ENCODE measurements at regions not wholly inside any gene's neighbourhood (a gene's known extent, or its start where the extent isn't known, plus 50 kb on each side); places are given as distances from the start of the nearest gene placed in this dataset.

DNA sequence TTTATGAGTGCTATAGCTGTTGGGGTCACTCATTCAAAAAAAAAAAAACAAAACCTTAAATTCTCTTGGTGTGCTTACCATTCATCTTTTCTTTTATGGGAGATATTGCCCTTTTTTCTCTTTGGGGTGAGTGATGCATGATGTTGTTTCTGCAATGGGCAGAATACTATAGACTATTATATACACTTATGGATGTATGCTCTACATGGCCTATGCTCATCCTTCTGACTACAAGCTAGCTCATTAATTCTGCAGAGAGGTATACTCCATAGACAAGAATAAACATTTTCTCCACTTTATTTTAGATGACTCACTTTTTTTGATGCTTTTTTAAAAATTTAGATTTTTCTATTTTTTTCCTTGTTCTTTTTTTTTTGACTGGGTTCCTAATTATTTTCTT is 160.3 kb upstream of the ANK2 start:
- Histone ChIP-seq H3K4me1 (ENCODE audit: control insufficient read depth, insufficient read depth, low read length) (peaks cover 7% of the 10 kb centered on the region), H3K9ac (ENCODE audit: low read depth, low read length) (no peak overlapping the region), H3K27ac (ENCODE audit: low read depth, low read length) (no peak overlapping the region), H3K9me3 (ENCODE audit: control insufficient read depth, insufficient read depth, low read length) (no peaks in the 10 kb centered on the region), H3K4me3 (ENCODE audit: low read depth, low read length) (no peak overlapping the region), H3K36me3 (ENCODE audit: control insufficient read depth, insufficient read depth, low read length) (no peaks in the 10 kb centered on the region), H3K27me3 (ENCODE audit: control insufficient read depth, insufficient read depth, low read length) (no peaks in the 10 kb centered on the region)

DNA sequence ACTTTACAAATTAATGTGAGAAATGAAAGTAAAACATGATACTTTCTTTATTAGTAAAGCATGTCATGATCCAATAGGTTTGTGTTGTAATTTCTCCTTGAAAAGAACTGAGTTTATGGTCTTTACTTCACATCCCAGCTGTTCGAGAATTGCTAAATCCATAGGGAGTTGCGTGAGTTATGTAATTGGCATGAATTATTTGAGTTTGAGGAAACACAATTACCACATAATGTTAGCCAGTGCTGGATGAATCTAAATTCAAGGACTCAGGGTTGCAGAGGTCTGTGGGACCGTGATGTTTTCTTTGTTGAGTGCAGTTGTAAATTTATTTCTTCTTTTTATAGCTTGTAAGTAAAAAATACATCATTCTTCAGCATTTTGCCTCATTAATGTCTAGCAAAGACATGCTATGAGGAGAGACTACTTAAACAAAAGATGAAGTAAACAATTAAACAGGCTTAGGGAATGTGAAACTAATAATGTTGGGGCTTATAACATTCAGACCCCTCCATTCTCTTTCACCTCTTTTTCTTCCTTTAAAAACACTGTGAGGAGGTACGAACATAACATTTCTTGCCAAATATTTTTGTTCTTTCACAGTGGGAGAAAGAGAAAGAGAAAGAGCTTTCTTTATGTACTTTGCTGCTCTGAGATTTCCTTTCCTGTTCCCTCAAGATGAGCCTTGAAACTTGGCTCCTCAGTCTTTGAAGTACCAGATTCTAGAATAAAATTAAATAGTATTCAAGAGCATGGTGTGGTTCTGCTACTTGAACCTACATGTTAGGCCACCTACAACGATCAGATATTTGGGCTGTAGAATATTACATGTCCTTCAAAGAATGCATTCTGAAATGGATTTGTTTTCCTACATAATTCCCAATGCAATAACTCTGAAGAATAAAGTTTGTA is 159.6 kb upstream of the ANK2 start:
- no peak overlapping the region for H3K4me3 ChIP-seq (ENCODE audit: low read depth, low read length)
- peaks cover 13% of the 10 kb centered on the region for H3K4me1 ChIP-seq (ENCODE audit: control insufficient read depth, insufficient read depth, low read length)

DNA sequence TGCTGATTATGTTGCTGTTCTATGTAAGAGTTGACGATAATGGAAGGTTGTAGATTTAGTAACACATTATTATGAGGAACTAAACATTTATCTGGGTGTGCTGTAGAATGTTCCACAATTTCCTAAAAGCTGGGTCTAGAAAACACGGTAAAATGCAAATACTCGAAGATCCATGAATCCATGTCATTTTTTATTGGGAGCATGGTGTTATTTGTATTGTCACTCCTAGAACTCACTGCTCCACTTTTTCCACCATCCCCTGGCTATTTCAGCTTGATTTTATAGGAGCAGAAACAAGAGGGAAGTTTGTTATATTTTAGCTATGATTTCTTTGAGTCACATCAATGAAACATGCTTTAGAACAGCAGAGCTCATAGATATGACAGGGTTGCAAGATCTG is 155.0 kb upstream of the ANK2 start:
- peaks cover 58% of the 10 kb centered on the region for H3K4me1 ChIP-seq (ENCODE audit: control insufficient read depth, insufficient read depth, low read length)
- H3K27ac ChIP-seq (ENCODE audit: low read depth, low read length), result peak overlapping the region; percentile 88
- no peaks in the 10 kb centered on the region for H3K36me3 ChIP-seq (ENCODE audit: control insufficient read depth, insufficient read depth, low read length)
- H3K9ac ChIP-seq (ENCODE audit: low read depth, low read length), result no peak overlapping the region
- H3K9me3 ChIP-seq (ENCODE audit: control insufficient read depth, insufficient read depth, low read length), result no peaks in the 10 kb centered on the region
- H3K27me3 ChIP-seq (ENCODE audit: control insufficient read depth, insufficient read depth, low read length), result no peaks in the 10 kb centered on the region
- H3K4me3 ChIP-seq (ENCODE audit: low read depth, low read length), result no peak overlapping the region

More for the DNA sequence above, 159.6 kb upstream of the ANK2 start:
- Histone ChIP-seq H3K27ac (ENCODE audit: low read depth, low read length) (peak overlapping the region; percentile 21), H3K36me3 (ENCODE audit: control insufficient read depth, insufficient read depth, low read length) (no peaks in the 10 kb centered on the region), H3K9ac (ENCODE audit: low read depth, low read length) (no peak overlapping the region), H3K9me3 (ENCODE audit: control insufficient read depth, insufficient read depth, low read length) (no peaks in the 10 kb centered on the region), H3K27me3 (ENCODE audit: control insufficient read depth, insufficient read depth, low read length) (no peaks in the 10 kb centered on the region)

DNA sequence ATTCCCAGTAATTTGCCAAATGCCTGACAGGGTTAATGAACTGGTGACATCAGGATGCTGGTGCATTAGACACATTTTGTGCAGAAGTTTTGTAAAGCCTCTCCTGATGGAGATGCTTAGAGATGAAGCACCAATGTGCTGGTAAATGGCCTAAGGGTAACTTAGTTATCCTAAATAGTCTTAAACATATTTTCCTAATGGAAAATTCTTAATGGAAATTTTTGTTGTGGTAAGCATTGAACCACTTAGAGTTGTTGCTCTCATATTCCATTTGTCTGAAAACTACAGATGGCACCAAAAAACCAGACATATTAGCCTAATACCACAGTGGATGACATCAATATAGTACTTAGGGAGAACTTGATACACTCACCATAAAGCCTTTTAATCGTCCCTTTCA is 154.5 kb upstream of the ANK2 start:
- Histone ChIP-seq H3K9me3 (ENCODE audit: control insufficient read depth, insufficient read depth, low read length) (no peaks in the 10 kb centered on the region), H3K27ac (ENCODE audit: low read depth, low read length) (peak overlapping the region; percentile 88), H3K36me3 (ENCODE audit: control insufficient read depth, insufficient read depth, low read length) (no peaks in the 10 kb centered on the region), H3K4me3 (ENCODE audit: low read depth, low read length) (no peak overlapping the region), H3K27me3 (ENCODE audit: control insufficient read depth, insufficient read depth, low read length) (no peaks in the 10 kb centered on the region), H3K4me1 (ENCODE audit: control insufficient read depth, insufficient read depth, low read length) (peaks cover 54% of the 10 kb centered on the region), H3K9ac (ENCODE audit: low read depth, low read length) (no peak overlapping the region)

DNA sequence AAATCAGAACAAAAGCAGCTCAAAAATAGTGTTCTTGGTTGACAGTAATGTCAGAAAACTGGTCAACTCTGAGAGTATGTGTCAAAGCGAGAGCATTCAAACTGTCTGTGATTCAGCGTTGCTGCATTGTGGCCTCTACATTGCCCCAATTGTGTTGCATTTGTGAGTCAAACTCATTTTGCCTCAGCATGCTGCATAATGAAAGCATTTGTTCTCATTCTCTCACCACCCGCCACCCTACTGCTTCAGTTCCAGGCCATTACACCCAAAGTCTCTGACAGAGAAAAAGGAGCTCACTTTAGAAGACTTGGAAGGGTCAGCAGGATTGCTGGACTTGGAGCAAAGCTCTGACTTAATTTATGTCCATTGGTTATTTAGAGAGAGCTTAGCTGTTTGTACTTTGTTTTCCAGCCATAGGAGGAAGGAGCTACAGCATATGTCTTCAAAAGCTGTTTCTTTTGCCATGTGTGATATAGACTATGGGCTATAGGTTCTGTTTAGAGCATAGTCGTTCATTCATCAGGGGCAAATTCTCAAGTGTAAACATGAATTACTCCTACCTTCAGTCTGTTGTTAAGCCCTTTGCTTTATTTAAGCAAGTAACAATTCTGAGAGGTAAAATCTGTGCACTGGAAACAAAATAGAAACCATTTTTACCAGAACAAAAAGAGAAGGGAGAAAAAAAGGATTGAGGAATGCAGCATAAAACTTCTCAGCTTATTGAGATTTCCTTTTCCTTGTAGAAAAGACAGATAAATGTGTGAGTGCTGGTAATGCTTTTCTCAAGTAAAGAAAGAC is 153.4 kb upstream of the ANK2 start:
- Histone ChIP-seq H3K9me3 (ENCODE audit: control insufficient read depth, insufficient read depth, low read length) (no peaks in the 10 kb centered on the region), H3K4me1 (ENCODE audit: control insufficient read depth, insufficient read depth, low read length) (peaks cover 51% of the 10 kb centered on the region), H3K27ac (ENCODE audit: low read depth, low read length) (peak overlapping the region; percentile 88), H3K9ac (ENCODE audit: low read depth, low read length) (no peak overlapping the region), H3K36me3 (ENCODE audit: control insufficient read depth, insufficient read depth, low read length) (no peaks in the 10 kb centered on the region), H3K27me3 (ENCODE audit: control insufficient read depth, insufficient read depth, low read length) (no peaks in the 10 kb centered on the region), H3K4me3 (ENCODE audit: low read depth, low read length) (peak overlapping the region; percentile 16; the same call in 1 of the 2 replicates)

DNA sequence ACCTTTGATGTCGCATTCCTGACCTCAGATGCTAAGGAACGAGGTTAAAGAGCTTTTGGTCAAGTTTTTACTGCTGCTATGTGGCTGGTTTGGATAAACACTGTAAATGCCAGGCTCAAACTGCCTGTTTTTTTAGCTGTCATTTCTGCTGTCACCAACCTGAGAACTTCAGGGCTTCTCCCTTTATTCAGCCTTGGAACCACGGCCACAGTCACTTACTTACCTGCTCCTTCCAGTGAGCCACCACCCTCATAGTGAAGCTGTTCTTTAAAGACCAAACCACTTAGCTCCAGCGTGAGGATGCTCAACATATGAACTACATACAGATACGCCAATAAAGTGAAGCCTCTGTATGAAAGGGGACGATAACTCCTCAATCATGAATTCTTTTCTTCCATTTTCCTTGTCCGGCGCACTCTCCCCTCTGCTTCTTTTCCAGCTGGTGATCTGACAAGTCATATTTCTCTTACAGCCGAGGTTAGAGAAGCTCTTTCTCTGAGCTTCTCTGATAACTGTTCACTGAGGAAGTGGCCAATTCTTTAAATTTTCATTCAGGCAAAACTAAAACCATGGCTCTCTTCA is 152.8 kb upstream of the ANK2 start:
- Histone ChIP-seq H3K4me3 (ENCODE audit: low read depth, low read length) (no peak overlapping the region), H3K27ac (ENCODE audit: low read depth, low read length) (peak overlapping the region; percentile 88), H3K27me3 (ENCODE audit: control insufficient read depth, insufficient read depth, low read length) (no peaks in the 10 kb centered on the region), H3K9ac (ENCODE audit: low read depth, low read length) (no peak overlapping the region), H3K9me3 (ENCODE audit: control insufficient read depth, insufficient read depth, low read length) (no peaks in the 10 kb centered on the region), H3K4me1 (ENCODE audit: control insufficient read depth, insufficient read depth, low read length) (peaks cover 51% of the 10 kb centered on the region), H3K36me3 (ENCODE audit: control insufficient read depth, insufficient read depth, low read length) (no peaks in the 10 kb centered on the region)

DNA sequence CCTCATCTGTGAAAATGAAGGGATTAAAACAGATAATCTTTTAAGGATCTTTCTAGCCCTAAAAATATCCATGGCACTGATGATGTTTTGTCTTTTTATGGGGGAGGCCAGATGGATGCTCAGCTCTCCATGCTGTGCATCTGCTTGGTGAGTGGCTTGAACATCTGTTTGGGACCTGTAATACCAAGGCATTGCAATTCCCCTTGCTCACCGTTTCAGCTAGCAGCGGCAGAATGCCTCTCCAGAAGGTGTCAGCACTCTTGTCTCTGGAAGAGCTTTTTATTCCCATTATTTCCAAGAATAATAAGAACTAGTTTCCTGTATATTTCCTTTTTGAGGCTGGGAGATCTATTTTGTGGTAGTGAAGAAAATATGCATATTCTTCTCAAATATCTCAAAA is 151.9 kb upstream of the ANK2 start:
- H3K9me3 ChIP-seq (ENCODE audit: control insufficient read depth, insufficient read depth, low read length), result no peaks in the 10 kb centered on the region
- H3K4me1 ChIP-seq (ENCODE audit: control insufficient read depth, insufficient read depth, low read length), result peaks cover 56% of the 10 kb centered on the region
- peak overlapping the region; percentile 88 for H3K27ac ChIP-seq (ENCODE audit: low read depth, low read length)
- H3K9ac ChIP-seq (ENCODE audit: low read depth, low read length), result no peak overlapping the region
- H3K4me3 ChIP-seq (ENCODE audit: low read depth, low read length), result no peak overlapping the region
- no peaks in the 10 kb centered on the region for H3K36me3 ChIP-seq (ENCODE audit: control insufficient read depth, insufficient read depth, low read length)
- no peaks in the 10 kb centered on the region for H3K27me3 ChIP-seq (ENCODE audit: control insufficient read depth, insufficient read depth, low read length)

DNA sequence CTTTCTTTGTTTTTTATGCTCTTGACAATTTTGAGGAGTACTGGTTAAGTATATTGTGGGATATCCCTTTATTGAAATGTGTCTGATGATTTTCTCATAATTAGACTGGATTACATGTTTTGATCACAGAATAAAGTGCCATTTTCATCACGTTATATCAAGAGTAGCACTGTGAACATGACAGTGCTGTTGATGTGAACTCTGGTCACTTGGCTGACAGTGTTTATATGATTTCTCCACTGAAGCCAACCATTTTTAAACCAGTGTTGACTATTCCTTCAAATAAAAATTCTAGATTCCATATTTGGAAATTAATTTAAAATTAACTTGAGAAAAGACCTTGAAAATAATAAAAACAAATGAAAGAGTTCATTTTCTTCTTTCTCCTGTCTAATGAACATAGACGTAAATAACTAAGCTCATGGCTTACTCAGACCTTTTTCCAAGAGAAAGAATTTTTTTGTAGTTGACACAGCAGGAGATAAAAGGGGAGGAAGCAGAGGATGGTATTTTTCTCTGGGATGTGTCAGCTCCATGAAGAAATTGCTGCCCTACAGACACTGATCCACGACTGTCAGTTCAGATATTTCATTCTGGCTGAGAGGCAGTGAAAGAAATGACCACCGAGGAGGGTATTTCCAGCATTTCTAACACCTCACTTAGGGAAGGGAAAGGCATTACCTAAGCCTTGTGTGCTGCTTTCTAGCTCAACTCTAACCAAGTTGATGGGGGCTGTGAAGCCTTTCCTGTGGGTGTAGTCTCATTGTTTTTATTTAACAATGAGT is 150.9 kb upstream of the ANK2 start:
- H3K27me3 ChIP-seq (ENCODE audit: control insufficient read depth, insufficient read depth, low read length), result no peaks in the 10 kb centered on the region
- peak overlapping the region; percentile 88 for H3K27ac ChIP-seq (ENCODE audit: low read depth, low read length)
- no peak overlapping the region for H3K9ac ChIP-seq (ENCODE audit: low read depth, low read length)
- H3K4me3 ChIP-seq (ENCODE audit: low read depth, low read length), result peak overlapping the region; percentile 10; the same call in 1 of the 2 replicates
- peaks cover 56% of the 10 kb centered on the region for H3K4me1 ChIP-seq (ENCODE audit: control insufficient read depth, insufficient read depth, low read length)
- H3K36me3 ChIP-seq (ENCODE audit: control insufficient read depth, insufficient read depth, low read length), result no peaks in the 10 kb centered on the region
- H3K9me3 ChIP-seq (ENCODE audit: control insufficient read depth, insufficient read depth, low read length), result no peaks in the 10 kb centered on the region

DNA sequence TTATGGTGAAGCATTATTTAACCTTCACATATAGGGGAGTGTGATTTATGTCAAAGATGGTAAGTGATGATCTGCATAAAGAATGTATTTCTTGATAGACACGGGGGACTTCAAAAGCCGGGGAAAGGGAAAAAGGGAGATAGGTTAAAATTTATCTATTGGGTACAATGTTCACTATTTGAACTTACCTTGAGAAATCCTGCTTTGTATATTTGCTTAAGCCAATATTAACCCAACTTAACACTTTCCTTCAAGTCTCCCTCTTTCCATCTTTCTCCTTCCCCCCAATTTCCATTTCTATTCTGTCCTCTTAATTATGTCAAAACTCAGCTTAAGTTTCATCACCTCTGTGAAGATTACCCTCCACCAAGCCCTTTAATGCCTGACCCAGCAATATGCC is 149.0 kb upstream of the ANK2 start:
- Histone ChIP-seq H3K9ac (ENCODE audit: low read depth, low read length) (no peak overlapping the region), H3K36me3 (ENCODE audit: control insufficient read depth, insufficient read depth, low read length) (no peaks in the 10 kb centered on the region), H3K27ac (ENCODE audit: low read depth, low read length) (no peak overlapping the region), H3K9me3 (ENCODE audit: control insufficient read depth, insufficient read depth, low read length) (no peaks in the 10 kb centered on the region), H3K4me3 (ENCODE audit: low read depth, low read length) (no peak overlapping the region), H3K4me1 (ENCODE audit: control insufficient read depth, insufficient read depth, low read length) (peaks cover 45% of the 10 kb centered on the region), H3K27me3 (ENCODE audit: control insufficient read depth, insufficient read depth, low read length) (no peaks in the 10 kb centered on the region)

DNA sequence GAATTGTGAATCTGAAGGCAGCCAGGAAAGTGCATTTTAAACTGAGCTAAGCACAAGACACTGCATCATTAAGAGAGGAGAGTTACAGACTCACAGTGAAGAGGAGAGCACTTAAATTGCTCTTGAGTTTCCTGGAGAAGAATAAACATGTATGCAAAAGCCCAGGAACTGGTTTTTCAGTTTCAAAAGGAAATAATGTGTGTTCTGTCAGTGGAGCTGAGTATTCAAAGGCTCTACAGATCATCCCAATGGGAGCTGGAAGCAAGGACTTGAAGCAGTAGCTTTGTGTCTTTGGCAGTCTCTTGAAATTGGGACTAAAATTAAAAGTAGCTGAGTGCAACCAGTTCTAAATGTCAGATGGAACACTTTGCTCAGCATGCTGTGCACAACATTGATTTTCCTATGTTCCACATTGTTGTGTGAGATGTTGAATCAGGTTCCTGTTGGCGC is 147.5 kb upstream of the ANK2 start:
- no peaks in the 10 kb centered on the region for H3K36me3 ChIP-seq (ENCODE audit: control insufficient read depth, insufficient read depth, low read length)
- peaks cover 29% of the 10 kb centered on the region for H3K4me1 ChIP-seq (ENCODE audit: control insufficient read depth, insufficient read depth, low read length)
- no peak overlapping the region for H3K27ac ChIP-seq (ENCODE audit: low read depth, low read length)
- no peaks in the 10 kb centered on the region for H3K9me3 ChIP-seq (ENCODE audit: control insufficient read depth, insufficient read depth, low read length)
- no peaks in the 10 kb centered on the region for H3K27me3 ChIP-seq (ENCODE audit: control insufficient read depth, insufficient read depth, low read length)
- no peak overlapping the region for H3K4me3 ChIP-seq (ENCODE audit: low read depth, low read length)
- no peak overlapping the region for H3K9ac ChIP-seq (ENCODE audit: low read depth, low read length)
